Vagina (tissue), 2 donors: ENCODE measurements at regions not wholly inside any gene's neighbourhood (a gene's known extent, or its start where the extent isn't known, plus 50 kb on each side); places are given as distances from the start of the nearest gene placed in this dataset.

Source experiments
- POLR2A ChIP-seq, 2 donors: fragments of 450-650 bp; IDR thresholded peaks; one replicate each; pipeline ENCODE4 v1.6.1; 2017; ENCODE audit warnings: antibody characterized with exemption in 2 of 2, mild to moderate bottlenecking in 2 of 2, moderate library complexity in 2 of 2
- POLR2AphosphoS5 ChIP-seq, 2 donors: sonication (generic); formaldehyde crosslinking; IDR thresholded peaks; one replicate each; pipeline ENCODE4 v1.9.0; 2017; ENCODE audit warnings: antibody characterized with exemption in 2 of 2, mild to moderate bottlenecking in 2 of 2, low read depth in 1 of 2; ENCODE audit not compliant: insufficient read depth in 1 of 2
- TF ChIP-seq, protein P1 (sequence below), 3 experiments: fragments of 450-650 bp in 2 of 3; fragments of 200-600 bp in 1 of 3; sonication (generic) in 1 of 3; IDR thresholded peaks; one replicate each; pipeline ENCODE4 v1.5.1; 2017 to 2019; ENCODE audit warnings: antibody characterized with exemption in 3 of 3, mild to moderate bottlenecking in 2 of 3, moderate library complexity in 2 of 3

DNA sequence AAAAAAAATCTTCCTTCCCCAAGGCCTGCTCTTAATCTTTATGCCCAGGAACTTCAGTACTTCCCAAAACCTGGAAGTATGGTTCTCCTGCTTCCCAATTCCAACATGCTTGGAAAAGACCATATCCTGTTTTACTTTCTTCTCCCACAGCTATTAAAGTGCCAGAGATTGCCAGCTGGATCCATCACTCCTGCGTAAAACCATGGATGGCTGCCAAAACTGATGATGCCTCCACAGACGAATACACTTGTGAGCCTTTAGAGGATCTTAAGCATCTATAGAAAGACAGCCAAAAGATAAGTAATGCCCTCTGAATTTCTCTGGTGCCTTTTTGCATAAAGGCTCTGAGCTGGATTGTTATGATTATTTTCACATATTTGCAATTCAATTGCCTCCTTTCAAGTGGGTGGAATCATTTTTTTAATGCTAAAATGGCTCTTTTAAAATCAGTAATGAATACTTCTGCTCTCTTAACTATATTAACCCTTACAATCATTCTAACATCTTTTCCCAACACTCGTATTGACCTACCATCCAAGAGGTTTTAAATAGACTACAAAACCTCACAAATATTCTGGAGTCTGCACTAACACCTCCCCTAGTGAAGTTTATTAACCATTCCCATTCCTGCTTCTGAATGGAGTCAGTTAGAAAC lies 1807.8 kb downstream of the BRINP3 start:
- TF ChIP-seq, protein P1, sequence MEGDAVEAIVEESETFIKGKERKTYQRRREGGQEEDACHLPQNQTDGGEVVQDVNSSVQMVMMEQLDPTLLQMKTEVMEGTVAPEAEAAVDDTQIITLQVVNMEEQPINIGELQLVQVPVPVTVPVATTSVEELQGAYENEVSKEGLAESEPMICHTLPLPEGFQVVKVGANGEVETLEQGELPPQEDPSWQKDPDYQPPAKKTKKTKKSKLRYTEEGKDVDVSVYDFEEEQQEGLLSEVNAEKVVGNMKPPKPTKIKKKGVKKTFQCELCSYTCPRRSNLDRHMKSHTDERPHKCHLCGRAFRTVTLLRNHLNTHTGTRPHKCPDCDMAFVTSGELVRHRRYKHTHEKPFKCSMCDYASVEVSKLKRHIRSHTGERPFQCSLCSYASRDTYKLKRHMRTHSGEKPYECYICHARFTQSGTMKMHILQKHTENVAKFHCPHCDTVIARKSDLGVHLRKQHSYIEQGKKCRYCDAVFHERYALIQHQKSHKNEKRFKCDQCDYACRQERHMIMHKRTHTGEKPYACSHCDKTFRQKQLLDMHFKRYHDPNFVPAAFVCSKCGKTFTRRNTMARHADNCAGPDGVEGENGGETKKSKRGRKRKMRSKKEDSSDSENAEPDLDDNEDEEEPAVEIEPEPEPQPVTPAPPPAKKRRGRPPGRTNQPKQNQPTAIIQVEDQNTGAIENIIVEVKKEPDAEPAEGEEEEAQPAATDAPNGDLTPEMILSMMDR (IDR thresholded peaks at IDR 0.05), result no peak
- no peak for TF ChIP-seq POLR2AphosphoS5 (IDR thresholded peaks at IDR 0.05; ENCODE audit: insufficient read depth in 1 of 2, low read depth in 1 of 2)
- no peak for TF ChIP-seq POLR2A (IDR thresholded peaks at IDR 0.05)
